ENCODE measurements at regions not wholly inside any gene's neighbourhood (a gene's known extent, or its start where the extent isn't known, plus 50 kb on each side); places are given as distances from the start of the nearest gene placed in this dataset.

DNA sequence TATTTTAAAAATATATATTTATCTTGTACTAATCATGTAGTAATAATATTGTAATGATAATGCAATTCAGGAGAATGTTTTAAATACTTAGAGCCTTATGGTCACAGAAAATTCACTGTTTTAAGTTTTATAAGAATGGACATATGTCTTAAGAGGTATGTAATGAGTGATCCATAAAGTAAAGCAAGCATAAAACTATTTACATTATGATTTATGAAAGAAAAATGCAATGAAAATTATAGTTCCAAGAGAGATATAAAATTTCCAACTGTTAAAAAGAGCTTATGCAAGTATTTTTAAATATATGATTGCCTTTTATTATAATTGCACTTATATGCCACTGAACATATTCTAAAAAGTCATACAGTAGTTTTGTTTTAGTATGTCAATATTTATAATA is 157.5 kb upstream of the TARS1 start:
- ChIA-PET POLR2A (ENCODE audit: partially characterized antibody) (no interaction called here), CTCF (ENCODE audit: partially characterized antibody) (no interaction called here)
- intact Hi-C loops (cut with micrococcal nuclease): no loop called here
- Mint-ChIP-seq H3K36me3 (no peaks in the 10 kb centered on the region), H3K9me3 (peaks cover 0 to 3% (median 0%) of the 10 kb centered on the region in 8 donors), H3K4me1 (no peaks in the 10 kb centered on the region), H3K4me3 (no peak overlapping the region), H3K27me3 (no peaks in the 10 kb centered on the region), H3K27ac (no peak overlapping the region)
- Histone ChIP-seq H3K36me3 (ENCODE audit: insufficient read depth, low read length) (no peaks in the 10 kb centered on the region), H3K4me3 (ENCODE audit: low read length in 2 of 2) (no peak overlapping the region), H3K27ac (ENCODE audit: low read depth, low read length) (no peak overlapping the region), H3K9me3 (ENCODE audit: control insufficient read depth in 1 of 2, low read length in 2 of 2) (no peaks in the 10 kb centered on the region), H3K4me1 (ENCODE audit: insufficient read depth, low read length) (no peaks in the 10 kb centered on the region), H3K27me3 (ENCODE audit: insufficient read depth, low read length) (no peaks in the 10 kb centered on the region)
- DNase-seq: no peak

DNA sequence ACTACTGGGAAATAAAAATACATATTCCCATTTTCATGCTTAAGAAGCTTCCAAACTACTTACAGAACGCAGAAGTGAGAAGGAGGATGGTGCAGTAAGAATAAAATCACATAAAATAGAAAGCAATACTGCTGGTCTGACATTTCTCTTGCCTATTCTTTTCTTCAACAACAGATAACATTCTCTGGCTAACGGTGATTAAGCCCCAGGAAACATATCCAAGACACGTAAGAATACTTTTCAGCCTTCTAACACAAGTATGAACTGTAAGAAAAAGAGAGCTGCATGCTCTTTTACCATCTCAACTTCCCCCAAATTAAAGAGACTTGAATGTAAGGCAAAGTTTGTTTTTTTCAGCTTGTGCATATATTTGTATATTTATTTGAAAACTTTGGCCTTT is 156.1 kb upstream of the TARS1 start:
- CTCF ChIA-PET (ENCODE audit: partially characterized antibody): no interaction called here
- Mint-ChIP-seq H3K9me3 (peaks cover 0 to 3% (median 0%) of the 10 kb centered on the region in 8 donors), H3K27ac (no peak overlapping the region)

DNA sequence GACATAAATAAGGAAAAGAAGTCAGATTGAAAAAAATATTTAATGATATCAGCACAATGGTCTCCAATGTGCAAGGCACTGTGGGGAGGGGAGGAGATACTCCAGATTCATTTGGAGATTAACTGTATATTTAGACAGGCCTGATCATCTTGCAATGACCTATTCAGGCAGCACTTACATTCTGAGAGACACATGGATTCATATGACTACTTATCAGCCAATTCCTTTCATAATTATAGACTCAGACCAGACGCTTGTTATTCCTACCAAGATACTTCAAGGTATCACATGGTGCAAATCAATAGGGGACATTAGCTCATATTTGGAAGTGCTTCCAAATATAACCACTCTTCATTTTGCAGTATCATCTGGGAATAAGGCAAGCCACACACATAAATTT is 153.5 kb upstream of the TARS1 start:
- no peaks in the 10 kb centered on the region for H3K36me3 Mint-ChIP-seq
- CTCF ChIA-PET (ENCODE audit: partially characterized antibody): no interaction called here
- no peak overlapping the region for H3K27ac Mint-ChIP-seq
- no peaks in the 10 kb centered on the region for H3K27me3 ChIP-seq (ENCODE audit: insufficient read depth, low read length)
- no peaks in the 10 kb centered on the region for H3K9me3 ChIP-seq (ENCODE audit: control insufficient read depth in 1 of 2, low read length in 2 of 2)
- no peaks in the 10 kb centered on the region for H3K4me1 ChIP-seq (ENCODE audit: insufficient read depth, low read length)
- H3K27me3 Mint-ChIP-seq: no peaks in the 10 kb centered on the region
- H3K4me1 Mint-ChIP-seq: no peaks in the 10 kb centered on the region
- no peak overlapping the region for H3K4me3 Mint-ChIP-seq
- peaks cover 0 to 16% (median 6%) of the 10 kb centered on the region in 8 donors for H3K9me3 Mint-ChIP-seq
- no peak overlapping the region for H3K27ac ChIP-seq (ENCODE audit: low read depth, low read length)
- no peaks in the 10 kb centered on the region for H3K36me3 ChIP-seq (ENCODE audit: insufficient read depth, low read length)
- no peak overlapping the region for H3K4me3 ChIP-seq (ENCODE audit: low read length in 2 of 2)
- POLR2A ChIA-PET (ENCODE audit: partially characterized antibody): no interaction called here
- intact Hi-C loops (cut with micrococcal nuclease): no loop called here
- no peak for DNase-seq

More for the DNA sequence above, 156.1 kb upstream of the TARS1 start:
- Histone ChIP-seq H3K36me3 (ENCODE audit: insufficient read depth, low read length) (no peaks in the 10 kb centered on the region), H3K9me3 (ENCODE audit: control insufficient read depth in 1 of 2, low read length in 2 of 2) (no peaks in the 10 kb centered on the region), H3K4me1 (ENCODE audit: insufficient read depth, low read length) (no peaks in the 10 kb centered on the region), H3K4me3 (ENCODE audit: low read length in 2 of 2) (no peak overlapping the region), H3K27ac (ENCODE audit: low read depth, low read length) (no peak overlapping the region), H3K27me3 (ENCODE audit: insufficient read depth, low read length) (no peaks in the 10 kb centered on the region)
- Mint-ChIP-seq H3K4me3 (no peak overlapping the region), H3K27me3 (no peaks in the 10 kb centered on the region), H3K4me1 (no peaks in the 10 kb centered on the region), H3K36me3 (no peaks in the 10 kb centered on the region)
- no peak for DNase-seq
- POLR2A ChIA-PET (ENCODE audit: partially characterized antibody): no interaction called here
- intact Hi-C loops (cut with micrococcal nuclease): no loop called here

DNA sequence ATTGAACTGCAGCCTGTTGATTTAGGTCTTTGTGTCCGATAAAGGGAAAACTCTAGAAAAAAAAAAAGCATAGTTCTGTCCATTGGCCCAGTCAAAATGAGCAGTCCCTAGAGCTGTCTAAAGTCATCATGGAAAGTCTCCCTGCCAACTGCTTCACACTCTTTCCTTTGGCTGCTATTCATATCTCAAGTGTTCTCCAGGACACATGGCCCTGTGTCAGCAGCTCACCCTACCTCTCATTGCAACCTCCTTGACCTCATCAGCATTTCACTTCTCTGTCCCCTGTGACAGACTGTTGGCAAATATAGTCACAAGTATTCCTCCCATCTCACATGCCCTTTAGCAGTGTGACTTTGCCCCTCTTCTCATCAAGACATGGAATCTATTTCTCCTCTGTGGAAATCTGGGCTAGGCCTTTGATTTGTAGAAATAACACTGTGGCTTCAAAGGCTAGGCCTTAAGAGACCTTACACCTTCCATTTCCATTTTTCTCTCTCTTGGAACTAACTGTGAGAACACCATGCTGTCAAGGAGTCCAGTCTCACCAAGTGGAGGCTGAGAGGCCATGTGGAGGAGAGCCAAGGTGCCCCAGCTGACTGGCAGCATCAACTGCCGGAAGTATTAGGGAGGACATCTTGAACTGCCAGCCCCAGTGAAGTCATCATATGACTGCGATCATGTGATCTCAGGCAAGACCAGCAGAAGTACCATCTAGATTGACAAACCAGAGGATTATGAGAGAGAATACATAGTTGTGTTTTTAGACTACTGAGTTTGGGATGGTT is 149.4 kb upstream of the TARS1 start:
- CTCF ChIA-PET (ENCODE audit: partially characterized antibody): no interaction called here
- no peaks in the 10 kb centered on the region for H3K4me1 Mint-ChIP-seq
- H3K9me3 Mint-ChIP-seq: peaks cover 0 to 16% (median 6%) of the 10 kb centered on the region in 8 donors
- H3K4me3 ChIP-seq (ENCODE audit: low read length in 2 of 2): no peak overlapping the region
- H3K27ac ChIP-seq (ENCODE audit: low read depth, low read length): no peak overlapping the region
- no peaks in the 10 kb centered on the region for H3K27me3 ChIP-seq (ENCODE audit: insufficient read depth, low read length)
- H3K27ac Mint-ChIP-seq: no peak overlapping the region
- DNase-seq: no peak
- H3K4me3 Mint-ChIP-seq: no peak overlapping the region
- no peaks in the 10 kb centered on the region for H3K9me3 ChIP-seq (ENCODE audit: control insufficient read depth in 1 of 2, low read length in 2 of 2)
- H3K36me3 Mint-ChIP-seq: no peaks in the 10 kb centered on the region
- POLR2A ChIA-PET (ENCODE audit: partially characterized antibody): no interaction called here
- no peaks in the 10 kb centered on the region for H3K36me3 ChIP-seq (ENCODE audit: insufficient read depth, low read length)
- intact Hi-C loops (cut with micrococcal nuclease): no loop called here
- no peaks in the 10 kb centered on the region for H3K27me3 Mint-ChIP-seq
- H3K4me1 ChIP-seq (ENCODE audit: insufficient read depth, low read length): no peaks in the 10 kb centered on the region

DNA sequence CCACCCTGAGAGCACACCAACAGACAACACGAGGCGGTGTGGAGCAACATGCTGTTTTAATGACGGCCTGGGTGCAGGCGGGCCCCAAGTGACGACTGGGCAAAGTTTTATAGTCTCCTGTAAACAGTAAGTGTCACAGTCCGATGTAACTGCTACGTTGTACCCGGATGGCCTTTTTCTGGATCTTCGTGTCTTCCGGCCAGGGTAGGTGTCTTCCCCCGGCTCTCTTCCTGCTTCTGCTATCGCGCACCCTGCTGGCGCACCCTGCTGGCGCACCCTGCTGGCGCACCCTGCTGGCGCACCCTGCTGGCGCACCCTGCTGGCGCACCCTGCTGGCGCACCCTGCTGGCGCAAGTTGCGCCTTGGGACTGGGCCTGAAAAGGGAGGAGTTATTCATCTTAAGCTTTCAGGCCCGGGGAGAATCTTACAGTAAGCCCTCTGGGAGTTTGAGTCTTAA is 143.0 kb upstream of the TARS1 start:
- ChIA-PET POLR2A (ENCODE audit: partially characterized antibody) (interaction anchor here (1.2 kb wide), 1 partner anchor 51 kb away, joined by 3 read pairs; no protein-coding TSS in a partner anchor), CTCF (ENCODE audit: partially characterized antibody) (no interaction called here)
- no peak overlapping the region for H3K4me3 ChIP-seq (ENCODE audit: low read length in 2 of 2)
- H3K27me3 Mint-ChIP-seq: no peaks in the 10 kb centered on the region
- DNase-seq: no peak
- no peak overlapping the region for H3K4me3 Mint-ChIP-seq
- no peaks in the 10 kb centered on the region for H3K9me3 ChIP-seq (ENCODE audit: control insufficient read depth in 1 of 2, low read length in 2 of 2)
- H3K27me3 ChIP-seq (ENCODE audit: insufficient read depth, low read length): no peaks in the 10 kb centered on the region
- H3K9me3 Mint-ChIP-seq: peaks cover 0 to 7% (median 0%) of the 10 kb centered on the region in 8 donors
- H3K27ac Mint-ChIP-seq: no peak overlapping the region
- H3K4me1 Mint-ChIP-seq: peaks cover 0 to 2% (median 0%) of the 10 kb centered on the region in 4 donors
- H3K27ac ChIP-seq (ENCODE audit: low read depth, low read length): no peak overlapping the region
- H3K36me3 ChIP-seq (ENCODE audit: insufficient read depth, low read length): no peaks in the 10 kb centered on the region
- intact Hi-C loops (cut with micrococcal nuclease): no loop called here
- H3K36me3 Mint-ChIP-seq: no peaks in the 10 kb centered on the region
- no peaks in the 10 kb centered on the region for H3K4me1 ChIP-seq (ENCODE audit: insufficient read depth, low read length)

DNA sequence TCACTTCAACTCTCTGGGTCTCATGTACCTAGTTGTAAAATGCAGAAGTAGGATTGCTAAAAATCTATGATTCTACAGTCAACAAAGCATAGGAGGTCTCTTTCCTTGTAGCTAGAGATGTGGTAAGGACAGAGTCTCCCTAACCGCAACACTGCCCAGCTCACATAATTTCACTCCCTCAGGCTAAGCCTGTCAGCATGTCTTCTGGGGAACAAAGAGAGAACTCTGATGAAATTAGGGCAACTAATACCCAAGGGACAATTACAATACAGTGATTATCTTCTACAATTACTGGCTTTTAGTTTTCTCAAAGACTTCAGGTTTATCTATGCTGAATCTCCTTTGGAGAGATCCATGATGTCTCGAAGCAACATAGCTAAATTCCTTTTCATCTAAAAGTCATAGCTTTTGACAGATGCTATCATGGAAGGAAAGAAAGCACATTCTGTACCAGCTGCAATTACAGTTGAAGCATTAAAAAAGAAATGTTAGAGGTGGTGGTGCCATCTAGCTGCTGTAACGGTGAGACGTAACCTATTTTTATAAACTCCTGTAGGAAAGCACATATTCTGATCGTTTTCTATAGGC is 141.1 kb upstream of the TARS1 start:
- H3K27me3 Mint-ChIP-seq: peaks cover 0 to 1% of the 10 kb centered on the region in 2 donors
- ChIA-PET POLR2A (ENCODE audit: partially characterized antibody) (no interaction called here), CTCF (ENCODE audit: partially characterized antibody) (no interaction called here)
- peaks cover 0 to 2% (median 0%) of the 10 kb centered on the region in 4 donors for H3K4me1 Mint-ChIP-seq
- DNase-seq: no peak
- H3K9me3 Mint-ChIP-seq: peaks cover 0 to 4% (median 0%) of the 10 kb centered on the region in 8 donors
- H3K36me3 Mint-ChIP-seq: no peaks in the 10 kb centered on the region
- Histone ChIP-seq H3K27me3 (ENCODE audit: insufficient read depth, low read length) (no peaks in the 10 kb centered on the region), H3K4me1 (ENCODE audit: insufficient read depth, low read length) (no peaks in the 10 kb centered on the region), H3K9me3 (ENCODE audit: control insufficient read depth in 1 of 2, low read length in 2 of 2) (no peaks in the 10 kb centered on the region), H3K36me3 (ENCODE audit: insufficient read depth, low read length) (no peaks in the 10 kb centered on the region), H3K4me3 (ENCODE audit: low read length in 2 of 2) (no peak overlapping the region), H3K27ac (ENCODE audit: low read depth, low read length) (no peak overlapping the region)
- no peak overlapping the region for H3K4me3 Mint-ChIP-seq
- intact Hi-C loops (cut with micrococcal nuclease): no loop called here
- H3K27ac Mint-ChIP-seq: no peak overlapping the region

DNA sequence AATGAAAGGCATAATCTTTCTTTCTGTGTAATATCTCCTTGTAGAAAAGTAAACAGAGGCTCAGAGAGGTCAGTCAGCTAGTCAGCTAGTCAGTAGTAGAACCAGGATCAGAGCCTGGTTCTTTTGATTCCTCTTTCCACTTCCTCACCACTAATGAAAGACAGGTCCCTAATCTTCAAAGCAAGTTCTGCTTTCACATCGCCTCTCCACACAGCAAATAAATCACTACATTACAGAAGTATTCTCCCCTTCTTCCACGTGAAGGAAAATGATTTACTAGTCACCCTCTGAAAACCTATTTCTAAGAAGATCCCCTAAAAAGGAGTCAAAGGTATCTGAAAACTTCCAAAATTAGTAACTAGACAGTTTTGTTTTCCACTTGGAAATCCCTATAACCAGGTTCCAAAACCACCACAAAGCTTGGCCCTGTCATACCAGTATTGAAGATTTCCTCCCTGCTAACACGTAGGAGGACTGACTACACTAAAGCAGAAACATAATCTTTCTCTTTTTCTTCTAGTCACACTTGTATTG is 140.5 kb upstream of the TARS1 start:
- H3K36me3 Mint-ChIP-seq: no peaks in the 10 kb centered on the region
- Histone ChIP-seq H3K36me3 (ENCODE audit: insufficient read depth, low read length) (no peaks in the 10 kb centered on the region), H3K4me1 (ENCODE audit: insufficient read depth, low read length) (no peaks in the 10 kb centered on the region), H3K27me3 (ENCODE audit: insufficient read depth, low read length) (no peaks in the 10 kb centered on the region), H3K9me3 (ENCODE audit: control insufficient read depth in 1 of 2, low read length in 2 of 2) (no peaks in the 10 kb centered on the region), H3K27ac (ENCODE audit: low read depth, low read length) (no peak overlapping the region), H3K4me3 (ENCODE audit: low read length in 2 of 2) (no peak overlapping the region)
- H3K4me1 Mint-ChIP-seq: peaks cover 0 to 2% (median 0%) of the 10 kb centered on the region in 4 donors
- ChIA-PET CTCF (ENCODE audit: partially characterized antibody) (no interaction called here), POLR2A (ENCODE audit: partially characterized antibody) (no interaction called here)
- no peak for DNase-seq
- peaks cover 0 to 4% (median 0%) of the 10 kb centered on the region in 8 donors for H3K9me3 Mint-ChIP-seq
- H3K27me3 Mint-ChIP-seq: peaks cover 0 to 1% of the 10 kb centered on the region in 2 donors
- H3K4me3 Mint-ChIP-seq: no peak overlapping the region
- H3K27ac Mint-ChIP-seq: no peak overlapping the region
- intact Hi-C loops (cut with micrococcal nuclease): no loop called here
